A673 (cell line): ENCODE measurements at regions not wholly inside any gene's neighbourhood (a gene's known extent, or its start where the extent isn't known, plus 50 kb on each side); places are given as distances from the start of the nearest gene placed in this dataset.

ENCODE experiments used
- CTCF ChIP-seq: fragments of 300-800, 200-600 bp; sonication (generic); conservative IDR thresholded peaks from 2 replicates; pipeline ENCODE4 v1.5.1; 2017; ENCODE audit warnings: low read depth, mild to moderate bottlenecking, antibody characterized with exemption, low read length, moderate library complexity, mixed read lengths
- EZH2 ChIP-seq: fragments of 200-600 bp; sonication (generic); IDR thresholded peaks from 2 replicates; pipeline ENCODE4 v1.6.1; 2017; ENCODE audit warnings: borderline replicate concordance, low read depth, mild to moderate bottlenecking, mixed read lengths, antibody characterized with exemption, low read length; ENCODE audit not compliant: poor library complexity, severe bottlenecking

DNA sequence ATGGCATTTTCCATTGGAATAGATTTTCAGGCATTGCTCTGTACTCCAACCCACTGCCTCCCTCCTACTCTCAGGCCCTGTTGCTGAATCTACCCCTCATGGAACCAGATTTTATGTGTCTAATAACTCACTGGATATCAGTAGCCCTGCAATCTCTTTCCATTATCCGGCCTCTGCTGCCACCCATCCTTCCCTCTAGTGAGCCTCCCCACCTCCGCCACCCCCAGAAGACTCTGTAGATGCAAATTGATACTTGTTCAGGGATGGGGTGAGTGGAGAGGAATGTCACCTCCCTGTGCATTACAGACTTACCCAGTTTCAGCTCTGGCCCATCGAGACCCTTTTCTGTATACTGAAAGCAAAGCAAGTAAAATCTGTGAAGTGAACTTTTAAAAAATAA lies 52.3 kb upstream of the PHYHIPL start:
- TF ChIP-seq CTCF = no peak
- TF ChIP-seq EZH2 = no peak
